GM23338 (cell line): ENCODE measurements at regions not wholly inside any gene's neighbourhood (a gene's known extent, or its start where the extent isn't known, plus 50 kb on each side); places are given as distances from the start of the nearest gene placed in this dataset.

Source experiments
- ATAC-seq: fragments of 200-7000 bp; cut with Tn5 transposase; 3 replicates; pipeline ENCODE4 v1.9.1; 2020
- DNase-seq: peaks from one replicate; pipeline ENCODE4 v3.0.0-alpha.2; 2015; ENCODE audit warnings: low spot score
- H2AFZ ChIP-seq: fragments of 200-600 bp; sonication (generic); 2 replicates; pipeline ENCODE4 v1.8.0; 2016; ENCODE audit warnings: antibody characterized with exemption, mild to moderate bottlenecking, moderate library complexity
- H3F3A ChIP-seq: fragments of 200-600 bp; sonication (generic); replicated peaks from 2 replicates; pipeline ENCODE4 v1.8.0; 2017; ENCODE audit warnings: antibody characterized with exemption, mixed run types, low read depth
- H3K27ac ChIP-seq: fragments of 200-600 bp; sonication (generic); 2 replicates; pipeline ENCODE4 v1.6.1; 2016; ENCODE audit warnings: low read depth
- H3K27me3 ChIP-seq: fragments of 200-600 bp; sonication (generic); 2 replicates; pipeline ENCODE4 v1.8.0; 2016; ENCODE audit warnings: mild to moderate bottlenecking, mixed run types, moderate library complexity; ENCODE audit not compliant: insufficient read depth
- H3K36me3 ChIP-seq: fragments of 200-600 bp; sonication (generic); 2 replicates; pipeline ENCODE4 v1.8.0; 2016; ENCODE audit warnings: mild to moderate bottlenecking; ENCODE audit not compliant: insufficient read depth
- H3K4me1 ChIP-seq: fragments of 200-600 bp; sonication (generic); 2 replicates; pipeline ENCODE4 v1.8.0; 2016; ENCODE audit warnings: mild to moderate bottlenecking, moderate library complexity; ENCODE audit not compliant: insufficient read depth
- H3K4me2 ChIP-seq: fragments of 200-600 bp; sonication (generic); 2 replicates; pipeline ENCODE4 v1.7.1; 2017; ENCODE audit warnings: mixed run types
- H3K4me3 ChIP-seq: fragments of 200-600 bp; sonication (generic); 2 replicates; pipeline ENCODE4 v1.6.1; 2016; ENCODE audit warnings: mixed run types
- H3K79me2 ChIP-seq: fragments of 200-600 bp; sonication (generic); replicated peaks from 2 replicates; pipeline ENCODE4 v1.8.0; 2017; ENCODE audit warnings: mild to moderate bottlenecking; ENCODE audit not compliant: insufficient read depth
- H3K9me2 ChIP-seq: fragments of 200-600 bp; sonication (generic); 2 replicates; pipeline ENCODE4 v1.8.0; 2017; ENCODE audit not compliant: insufficient read depth
- H4K20me1 ChIP-seq: fragments of 200-600 bp; sonication (generic); replicated peaks from 2 replicates; pipeline ENCODE4 v1.8.0; 2017; ENCODE audit warnings: mild to moderate bottlenecking; ENCODE audit not compliant: insufficient read depth
- H3K27ac Mint-ChIP-seq: 2 replicates; pipeline ENCODE4 v1.8.0; 2020; ENCODE audit warnings: inconsistent platforms, mild to moderate bottlenecking, moderate library complexity, mixed read lengths
- H3K27me3 Mint-ChIP-seq: 3 replicates; pipeline ENCODE4 v1.8.0; 2022; ENCODE audit warnings: low read depth, mild to moderate bottlenecking, moderate library complexity, mixed read lengths, inconsistent platforms; ENCODE audit not compliant: insufficient read depth, poor library complexity
- H3K36me3 Mint-ChIP-seq: 3 replicates; pipeline ENCODE4 v1.8.0; 2021; ENCODE audit warnings: low read depth, mild to moderate bottlenecking, inconsistent platforms, moderate library complexity, mixed read lengths
- H3K4me1 Mint-ChIP-seq: 3 replicates; pipeline ENCODE4 v1.8.0; 2020; ENCODE audit warnings: mild to moderate bottlenecking, inconsistent platforms, mixed read lengths
- H3K4me3 Mint-ChIP-seq: 3 replicates; pipeline ENCODE4 v1.8.0; 2021; ENCODE audit warnings: moderate library complexity, mild to moderate bottlenecking, inconsistent platforms, mixed read lengths
- H3K9me3 Mint-ChIP-seq: 3 replicates; pipeline ENCODE4 v1.8.0; 2020; ENCODE audit warnings: moderate library complexity, mild to moderate bottlenecking, inconsistent platforms, mixed read lengths
- CREB1 ChIP-seq: fragments of 250-450 bp; sonication (Bioruptor Pico); IDR thresholded peaks from 2 replicates; pipeline ENCODE4 v1.5.0; 2020; ENCODE audit warnings: low read depth, mild to moderate bottlenecking, moderate library complexity
- EZH2 ChIP-seq: fragments of 200-600 bp; sonication (generic); IDR thresholded peaks from one replicate; pipeline ENCODE4 v1.8.0; 2017; ENCODE audit warnings: antibody characterized with exemption, mild to moderate bottlenecking, low read depth; ENCODE audit not compliant: unreplicated experiment
- EZH2phosphoT487 ChIP-seq: fragments of 200-600 bp; sonication (generic); IDR thresholded peaks from one replicate; pipeline ENCODE4 v1.8.1; 2018; ENCODE audit warnings: antibody characterized with exemption; ENCODE audit not compliant: unreplicated experiment
- JUNB ChIP-seq: IDR thresholded peaks from one replicate; pipeline ENCODE4 v1.6.1; 2016; ENCODE audit warnings: antibody characterized with exemption; ENCODE audit not compliant: unreplicated experiment
- POLR2AphosphoS5 ChIP-seq: IDR thresholded peaks from 2 replicates; pipeline ENCODE4 v1.6.1; 2016; ENCODE audit warnings: antibody characterized with exemption, low read depth
- STAT1 ChIP-seq: IDR thresholded peaks from one replicate; pipeline ENCODE4 v1.6.1; 2016; ENCODE audit warnings: antibody characterized with exemption; ENCODE audit not compliant: unreplicated experiment
- ZNF331 ChIP-seq: fragments of 250-450 bp; sonication (Bioruptor Pico); IDR thresholded peaks from 2 replicates; pipeline ENCODE4 v1.5.0; 2020; ENCODE audit warnings: low read depth, mild to moderate bottlenecking, moderate library complexity
- TF ChIP-seq, protein P1 (sequence below): IDR thresholded peaks from 2 replicates; pipeline ENCODE4 v1.6.1; 2016; ENCODE audit warnings: antibody characterized with exemption
- TF ChIP-seq, protein P2 (sequence below), 2 experiments: fragments of 200-600 bp in 1 of 2; sonication (generic) in 1 of 2; conservative IDR thresholded peaks; 2 replicates each; pipeline versions ENCODE4 v1.5.1 to v1.6.1; 2016 to 2017; ENCODE audit warnings: antibody characterized with exemption in 2 of 2, low read depth in 2 of 2, mild to moderate bottlenecking in 2 of 2, moderate library complexity in 1 of 2
- TF ChIP-seq, protein P3 (sequence below): fragments of 250-450 bp; sonication (Bioruptor Pico); IDR thresholded peaks from 2 replicates; pipeline ENCODE4 v1.5.0; 2020; ENCODE audit warnings: mild to moderate bottlenecking, moderate library complexity

DNA sequence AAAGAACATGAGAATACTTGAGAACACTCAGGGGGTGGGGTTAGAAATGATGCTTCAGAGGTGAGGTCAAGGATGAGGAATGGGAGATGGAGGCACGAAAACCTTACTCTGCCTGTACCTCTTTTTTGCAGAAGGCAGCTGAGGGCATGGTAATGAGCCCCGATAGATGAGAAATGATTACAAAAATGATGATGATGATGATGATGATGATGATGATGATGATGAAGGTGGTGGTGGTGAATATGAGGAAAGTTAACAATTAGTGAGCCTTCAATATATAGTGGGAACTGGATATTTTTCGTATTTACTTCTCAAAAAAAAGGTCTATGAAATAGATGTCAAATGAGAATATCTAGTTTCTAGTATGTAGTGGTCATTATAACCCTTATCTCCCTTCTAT lies 584.3 kb downstream of the EPHA4 start (continued):
- TF ChIP-seq ZNF331 (CRISPR knock-in tag): no peak
- no peak for TF ChIP-seq CREB1 (CRISPR knock-in tag)
- TF ChIP-seq STAT1: no peak
- TF ChIP-seq, protein P1, sequence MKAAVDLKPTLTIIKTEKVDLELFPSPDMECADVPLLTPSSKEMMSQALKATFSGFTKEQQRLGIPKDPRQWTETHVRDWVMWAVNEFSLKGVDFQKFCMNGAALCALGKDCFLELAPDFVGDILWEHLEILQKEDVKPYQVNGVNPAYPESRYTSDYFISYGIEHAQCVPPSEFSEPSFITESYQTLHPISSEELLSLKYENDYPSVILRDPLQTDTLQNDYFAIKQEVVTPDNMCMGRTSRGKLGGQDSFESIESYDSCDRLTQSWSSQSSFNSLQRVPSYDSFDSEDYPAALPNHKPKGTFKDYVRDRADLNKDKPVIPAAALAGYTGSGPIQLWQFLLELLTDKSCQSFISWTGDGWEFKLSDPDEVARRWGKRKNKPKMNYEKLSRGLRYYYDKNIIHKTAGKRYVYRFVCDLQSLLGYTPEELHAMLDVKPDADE: no peak
- no peak for TF ChIP-seq EZH2
- TF ChIP-seq, protein P2, sequence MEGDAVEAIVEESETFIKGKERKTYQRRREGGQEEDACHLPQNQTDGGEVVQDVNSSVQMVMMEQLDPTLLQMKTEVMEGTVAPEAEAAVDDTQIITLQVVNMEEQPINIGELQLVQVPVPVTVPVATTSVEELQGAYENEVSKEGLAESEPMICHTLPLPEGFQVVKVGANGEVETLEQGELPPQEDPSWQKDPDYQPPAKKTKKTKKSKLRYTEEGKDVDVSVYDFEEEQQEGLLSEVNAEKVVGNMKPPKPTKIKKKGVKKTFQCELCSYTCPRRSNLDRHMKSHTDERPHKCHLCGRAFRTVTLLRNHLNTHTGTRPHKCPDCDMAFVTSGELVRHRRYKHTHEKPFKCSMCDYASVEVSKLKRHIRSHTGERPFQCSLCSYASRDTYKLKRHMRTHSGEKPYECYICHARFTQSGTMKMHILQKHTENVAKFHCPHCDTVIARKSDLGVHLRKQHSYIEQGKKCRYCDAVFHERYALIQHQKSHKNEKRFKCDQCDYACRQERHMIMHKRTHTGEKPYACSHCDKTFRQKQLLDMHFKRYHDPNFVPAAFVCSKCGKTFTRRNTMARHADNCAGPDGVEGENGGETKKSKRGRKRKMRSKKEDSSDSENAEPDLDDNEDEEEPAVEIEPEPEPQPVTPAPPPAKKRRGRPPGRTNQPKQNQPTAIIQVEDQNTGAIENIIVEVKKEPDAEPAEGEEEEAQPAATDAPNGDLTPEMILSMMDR (conservative IDR thresholded peaks at IDR 0.05; ENCODE audit: low read depth in 2 of 2): no peak
- TF ChIP-seq POLR2AphosphoS5: no peak

DNA sequence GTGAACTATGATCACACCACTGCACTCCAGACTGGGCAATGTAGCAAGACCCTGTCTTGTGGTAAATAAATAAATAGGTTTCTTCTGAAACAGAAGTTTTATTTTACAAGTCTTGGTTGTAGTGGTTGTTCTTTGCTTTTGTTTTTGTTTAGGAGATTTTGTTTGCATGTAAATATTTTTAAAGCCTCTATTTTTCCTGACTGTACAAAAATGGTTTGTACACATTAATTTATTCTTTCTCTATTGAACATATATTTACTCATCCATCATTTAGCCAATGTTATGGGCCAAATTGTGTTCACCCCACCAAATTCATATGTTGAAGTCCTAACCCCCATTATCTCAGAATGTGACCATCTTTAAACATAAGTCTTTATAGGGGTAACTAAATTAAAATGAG lies 580.1 kb downstream of the EPHA4 start:
- DNase-seq: no peak
- Mint-ChIP-seq H3K4me3 (no peak overlapping the region), H3K27me3 (peaks cover 3% of the 10 kb centered on the region), H3K27ac (no peak overlapping the region), H3K36me3 (no peaks in the 10 kb centered on the region), H3K4me1 (no peaks in the 10 kb centered on the region), H3K9me3 (no peaks in the 10 kb centered on the region; the same call in 2 of the 3 replicates)
- no peak overlapping the region for H3K4me2 ChIP-seq
- no peak for ATAC-seq
- no peaks in the 10 kb centered on the region for H3K79me2 ChIP-seq
- no peaks in the 10 kb centered on the region for H4K20me1 ChIP-seq
- H3K27ac ChIP-seq: no peak overlapping the region
- H3K9me2 ChIP-seq: no peaks in the 10 kb centered on the region
- no peaks in the 10 kb centered on the region for H3F3A ChIP-seq
- no peak overlapping the region for H3K4me3 ChIP-seq
- H3K36me3 ChIP-seq: no peaks in the 10 kb centered on the region
- no peaks in the 10 kb centered on the region for H3K4me1 ChIP-seq
- H2AFZ ChIP-seq: no peak overlapping the region
- no peaks in the 10 kb centered on the region for H3K27me3 ChIP-seq
- no peak for TF ChIP-seq JUNB
- TF ChIP-seq ZNF331 (CRISPR knock-in tag): no peak
- no peak for TF ChIP-seq EZH2phosphoT487
- TF ChIP-seq EZH2: no peak
- TF ChIP-seq, protein P1: no peak
- TF ChIP-seq, protein P2 (conservative IDR thresholded peaks at IDR 0.05; ENCODE audit: low read depth in 2 of 2): no peak
- TF ChIP-seq CREB1 (CRISPR knock-in tag): no peak
- TF ChIP-seq, protein P3, sequence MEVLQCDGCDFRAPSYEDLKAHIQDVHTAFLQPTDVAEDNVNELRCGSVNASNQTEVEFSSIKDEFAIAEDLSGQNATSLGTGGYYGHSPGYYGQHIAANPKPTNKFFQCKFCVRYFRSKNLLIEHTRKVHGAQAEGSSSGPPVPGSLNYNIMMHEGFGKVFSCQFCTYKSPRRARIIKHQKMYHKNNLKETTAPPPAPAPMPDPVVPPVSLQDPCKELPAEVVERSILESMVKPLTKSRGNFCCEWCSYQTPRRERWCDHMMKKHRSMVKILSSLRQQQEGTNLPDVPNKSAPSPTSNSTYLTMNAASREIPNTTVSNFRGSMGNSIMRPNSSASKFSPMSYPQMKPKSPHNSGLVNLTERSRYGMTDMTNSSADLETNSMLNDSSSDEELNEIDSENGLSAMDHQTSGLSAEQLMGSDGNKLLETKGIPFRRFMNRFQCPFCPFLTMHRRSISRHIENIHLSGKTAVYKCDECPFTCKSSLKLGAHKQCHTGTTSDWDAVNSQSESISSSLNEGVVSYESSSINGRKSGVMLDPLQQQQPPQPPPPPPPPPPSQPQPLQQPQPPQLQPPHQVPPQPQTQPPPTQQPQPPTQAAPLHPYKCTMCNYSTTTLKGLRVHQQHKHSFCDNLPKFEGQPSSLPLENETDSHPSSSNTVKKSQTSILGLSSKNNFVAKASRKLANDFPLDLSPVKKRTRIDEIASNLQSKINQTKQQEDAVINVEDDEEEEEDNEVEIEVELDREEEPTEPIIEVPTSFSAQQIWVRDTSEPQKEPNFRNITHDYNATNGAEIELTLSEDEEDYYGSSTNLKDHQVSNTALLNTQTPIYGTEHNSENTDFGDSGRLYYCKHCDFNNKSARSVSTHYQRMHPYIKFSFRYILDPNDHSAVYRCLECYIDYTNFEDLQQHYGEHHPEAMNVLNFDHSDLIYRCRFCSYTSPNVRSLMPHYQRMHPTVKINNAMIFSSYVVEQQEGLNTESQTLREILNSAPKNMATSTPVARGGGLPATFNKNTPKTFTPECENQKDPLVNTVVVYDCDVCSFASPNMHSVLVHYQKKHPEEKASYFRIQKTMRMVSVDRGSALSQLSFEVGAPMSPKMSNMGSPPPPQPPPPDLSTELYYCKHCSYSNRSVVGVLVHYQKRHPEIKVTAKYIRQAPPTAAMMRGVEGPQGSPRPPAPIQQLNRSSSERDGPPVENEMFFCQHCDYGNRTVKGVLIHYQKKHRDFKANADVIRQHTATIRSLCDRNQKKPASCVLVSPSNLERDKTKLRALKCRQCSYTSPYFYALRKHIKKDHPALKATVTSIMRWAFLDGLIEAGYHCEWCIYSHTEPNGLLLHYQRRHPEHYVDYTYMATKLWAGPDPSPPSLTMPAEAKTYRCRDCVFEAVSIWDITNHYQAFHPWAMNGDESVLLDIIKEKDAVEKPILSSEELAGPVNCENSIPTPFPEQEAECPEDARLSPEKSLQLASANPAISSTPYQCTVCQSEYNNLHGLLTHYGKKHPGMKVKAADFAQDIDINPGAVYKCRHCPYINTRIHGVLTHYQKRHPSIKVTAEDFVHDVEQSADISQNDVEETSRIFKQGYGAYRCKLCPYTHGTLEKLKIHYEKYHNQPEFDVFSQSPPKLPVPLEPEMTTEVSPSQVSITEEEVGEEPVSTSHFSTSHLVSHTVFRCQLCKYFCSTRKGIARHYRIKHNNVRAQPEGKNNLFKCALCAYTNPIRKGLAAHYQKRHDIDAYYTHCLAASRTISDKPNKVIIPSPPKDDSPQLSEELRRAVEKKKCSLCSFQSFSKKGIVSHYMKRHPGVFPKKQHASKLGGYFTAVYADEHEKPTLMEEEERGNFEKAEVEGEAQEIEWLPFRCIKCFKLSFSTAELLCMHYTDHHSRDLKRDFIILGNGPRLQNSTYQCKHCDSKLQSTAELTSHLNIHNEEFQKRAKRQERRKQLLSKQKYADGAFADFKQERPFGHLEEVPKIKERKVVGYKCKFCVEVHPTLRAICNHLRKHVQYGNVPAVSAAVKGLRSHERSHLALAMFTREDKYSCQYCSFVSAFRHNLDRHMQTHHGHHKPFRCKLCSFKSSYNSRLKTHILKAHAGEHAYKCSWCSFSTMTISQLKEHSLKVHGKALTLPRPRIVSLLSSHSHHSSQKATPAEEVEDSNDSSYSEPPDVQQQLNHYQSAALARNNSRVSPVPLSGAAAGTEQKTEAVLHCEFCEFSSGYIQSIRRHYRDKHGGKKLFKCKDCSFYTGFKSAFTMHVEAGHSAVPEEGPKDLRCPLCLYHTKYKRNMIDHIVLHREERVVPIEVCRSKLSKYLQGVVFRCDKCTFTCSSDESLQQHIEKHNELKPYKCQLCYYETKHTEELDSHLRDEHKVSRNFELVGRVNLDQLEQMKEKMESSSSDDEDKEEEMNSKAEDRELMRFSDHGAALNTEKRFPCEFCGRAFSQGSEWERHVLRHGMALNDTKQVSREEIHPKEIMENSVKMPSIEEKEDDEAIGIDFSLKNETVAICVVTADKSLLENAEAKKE: no peak
